GM23248 (cell line): ENCODE measurements at regions not wholly inside any gene's neighbourhood (a gene's known extent, or its start where the extent isn't known, plus 50 kb on each side); places are given as distances from the start of the nearest gene placed in this dataset.

ENCODE experiments used
- DNase-seq: peaks from one replicate; pipeline ENCODE4 v3.0.0-alpha.2; 2015
- H2AFZ ChIP-seq: fragments of 200-600 bp; sonication (generic); 2 replicates; pipeline ENCODE4 v1.6.1; 2016; ENCODE audit warnings: antibody characterized with exemption
- H3F3A ChIP-seq: fragments of 200-600 bp; sonication (generic); 2 replicates; pipeline ENCODE4 v1.6.1; 2016; ENCODE audit warnings: mild to moderate bottlenecking, antibody characterized with exemption, mixed run types; ENCODE audit not compliant: insufficient read depth
- H3K27ac ChIP-seq: fragments of 200-600 bp; sonication (generic); 2 replicates; pipeline ENCODE4 v1.5.1; 2016; ENCODE audit warnings: mild to moderate bottlenecking
- H3K27me3 ChIP-seq: fragments of 200-600 bp; sonication (generic); replicated peaks from 2 replicates; pipeline ENCODE4 v1.6.1; 2016; ENCODE audit warnings: mild to moderate bottlenecking; ENCODE audit not compliant: insufficient read depth
- H3K36me3 ChIP-seq: fragments of 200-600 bp; sonication (generic); 2 replicates; pipeline ENCODE4 v1.6.1; 2016; ENCODE audit warnings: low read depth, mild to moderate bottlenecking
- H3K4me1 ChIP-seq: fragments of 200-600 bp; sonication (generic); 2 replicates; pipeline ENCODE4 v1.6.1; 2016; ENCODE audit warnings: mild to moderate bottlenecking; ENCODE audit not compliant: insufficient read depth
- H3K4me2 ChIP-seq: fragments of 200-600 bp; sonication (generic); one replicate; pipeline ENCODE4 v1.6.1; 2016; ENCODE audit warnings: mild to moderate bottlenecking; ENCODE audit not compliant: unreplicated experiment
- H3K4me3 ChIP-seq: fragments of 200-600 bp; sonication (generic); 2 replicates; pipeline ENCODE4 v1.5.1; 2016; ENCODE audit warnings: mild to moderate bottlenecking
- H3K79me2 ChIP-seq: fragments of 200-600 bp; sonication (generic); 2 replicates; pipeline ENCODE4 v1.6.1; 2016; ENCODE audit warnings: mild to moderate bottlenecking; ENCODE audit not compliant: insufficient read depth
- H3K9ac ChIP-seq: fragments of 200-600 bp; sonication (generic); 2 replicates; pipeline ENCODE4 v1.6.1; 2016; ENCODE audit warnings: mild to moderate bottlenecking
- H3K9me2 ChIP-seq: fragments of 200-600 bp; sonication (generic); 2 replicates; pipeline ENCODE4 v1.6.1; 2016; ENCODE audit warnings: mixed run types, mild to moderate bottlenecking, moderate library complexity; ENCODE audit not compliant: insufficient read depth
- H3K9me3 ChIP-seq: fragments of 200-600 bp; sonication (generic); one replicate; pipeline ENCODE4 v1.6.1; 2017; ENCODE audit warnings: low read depth
- H4K20me1 ChIP-seq: fragments of 200-600 bp; sonication (generic); 2 replicates; pipeline ENCODE4 v1.6.0; 2016; ENCODE audit not compliant: insufficient read depth
- EZH2 ChIP-seq: fragments of 200-600 bp; sonication (generic); IDR thresholded peaks from 2 replicates; pipeline ENCODE4 v1.6.1; 2018; ENCODE audit warnings: antibody characterized with exemption, mild to moderate bottlenecking; ENCODE audit not compliant: insufficient read depth, poor library complexity, severe bottlenecking
- EZH2phosphoT487 ChIP-seq: fragments of 200-600 bp; sonication (generic); IDR thresholded peaks from 2 replicates; pipeline ENCODE4 v1.6.1; 2018; ENCODE audit warnings: antibody characterized with exemption, moderate library complexity, mild to moderate bottlenecking, low read depth; ENCODE audit not compliant: insufficient read depth
- WGBS, 2 experiments: methylation state at CpG; one replicate each; pipeline ENCODE4 v1.1.6; 2015 to 2017; ENCODE audit warnings: low lambda C conversion rate in 2 of 2, low coverage in 1 of 2; ENCODE audit errors: missing lambda C conversion rate in 2 of 2; 5-methylcytosine and 5-hydroxymethylcytosine counted together
- in situ Hi-C: fragments of 300-500 bp; cut with MboI; formaldehyde crosslinking; loops from 2 replicates; pipeline ENCODE4 v1.15.0; 2020

DNA sequence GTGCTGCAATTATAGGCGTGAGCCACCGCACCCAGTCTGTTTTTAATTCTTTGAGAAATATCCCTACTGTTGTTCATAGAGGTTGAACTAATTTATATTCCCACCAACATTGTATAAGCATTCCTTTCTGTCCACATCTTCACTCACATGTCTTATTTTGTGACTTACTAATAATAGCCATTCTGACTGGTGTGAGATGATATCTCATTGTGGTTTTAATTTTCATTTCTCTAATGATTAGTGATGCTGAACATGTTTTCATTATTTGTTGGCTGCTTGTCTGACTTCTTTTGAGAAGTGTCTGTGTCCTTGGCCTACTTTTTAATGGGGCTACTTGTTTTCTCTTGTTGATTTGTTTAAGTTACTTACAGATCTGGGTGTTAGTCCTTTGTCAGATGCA lies 310.9 kb upstream of the MAOA start:
- Histone ChIP-seq H3K4me1 (no peaks in the 10 kb centered on the region), H3K4me2 (no peak overlapping the region), H3K27me3 (no peaks in the 10 kb centered on the region), H3K9ac (no peak overlapping the region), H3K36me3 (no peaks in the 10 kb centered on the region), H3K27ac (no peak overlapping the region), H4K20me1 (no peaks in the 10 kb centered on the region), H3K79me2 (no peaks in the 10 kb centered on the region), H3F3A (no peaks in the 10 kb centered on the region), H3K4me3 (no peak overlapping the region), H3K9me2 (no peaks in the 10 kb centered on the region), H3K9me3 (no peaks in the 10 kb centered on the region), H2AFZ (no peak overlapping the region)
- 0 to 5% methylated on average over 2 of the region's 2 CpGs for WGBS, 2 experiments
- no peak for TF ChIP-seq EZH2
- no peak for TF ChIP-seq EZH2phosphoT487
- no peak for DNase-seq
- in situ Hi-C loops = no loop called here

DNA sequence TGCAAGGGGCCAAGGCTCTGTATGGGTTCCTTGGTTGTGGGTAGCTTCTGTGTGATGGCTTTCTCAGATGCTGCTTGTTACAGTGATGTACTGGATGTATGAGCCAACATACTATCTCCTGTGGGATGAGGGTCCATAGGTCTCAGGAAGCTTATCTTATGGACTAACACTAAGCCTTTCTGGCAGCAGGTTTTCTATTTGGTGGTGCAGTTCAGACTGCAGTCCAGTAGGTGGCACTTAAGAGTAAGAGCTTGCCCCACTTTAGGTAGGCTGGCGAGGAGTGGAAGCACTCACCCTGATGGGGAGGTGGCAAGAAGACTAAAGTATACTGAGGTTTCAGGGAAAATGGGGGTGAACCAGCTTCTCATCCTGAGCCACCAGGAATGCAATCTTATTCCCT lies 306.7 kb upstream of the MAOA start:
- H3F3A ChIP-seq = no peaks in the 10 kb centered on the region
- H3K4me2 ChIP-seq = no peak overlapping the region
- no peaks in the 10 kb centered on the region for H4K20me1 ChIP-seq
- no peaks in the 10 kb centered on the region for H3K79me2 ChIP-seq
- H3K9me3 ChIP-seq = no peaks in the 10 kb centered on the region
- H3K9ac ChIP-seq = no peak overlapping the region
- no peaks in the 10 kb centered on the region for H3K4me1 ChIP-seq
- H3K27ac ChIP-seq = no peak overlapping the region
- H3K36me3 ChIP-seq = no peaks in the 10 kb centered on the region
- no peak overlapping the region for H3K4me3 ChIP-seq
- TF ChIP-seq EZH2phosphoT487 (no peak), EZH2 (no peak)
- H2AFZ ChIP-seq = no peak overlapping the region
- DNase-seq = peak; percentile 44
- no peaks in the 10 kb centered on the region for H3K9me2 ChIP-seq
- in situ Hi-C loops = no loop called here
- no peaks in the 10 kb centered on the region for H3K27me3 ChIP-seq
- 0% methylated on average over 1 of the region's 1 CpG; no CpG with 5 or more reads in 1 of the 2 experiments for WGBS, 2 experiments

DNA sequence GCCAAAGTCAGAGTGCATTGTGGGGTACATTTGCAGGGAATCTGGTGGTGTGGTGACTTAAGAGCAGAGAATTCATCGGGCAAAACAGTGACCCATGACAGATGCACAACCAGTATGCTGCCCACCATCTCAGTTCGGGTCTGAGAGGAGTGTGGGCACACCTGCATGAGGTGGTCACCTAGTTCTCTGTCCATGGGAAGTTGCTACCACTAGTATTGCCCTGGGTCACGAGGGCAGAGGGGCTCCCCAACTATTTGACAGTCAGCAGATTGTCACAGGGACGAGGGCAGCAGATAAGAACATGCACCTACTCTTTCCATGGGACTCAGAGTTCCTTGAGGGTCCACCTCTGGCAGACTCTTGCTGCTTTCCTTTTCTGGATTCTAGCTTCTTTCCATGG lies 305.2 kb upstream of the MAOA start:
- Histone ChIP-seq H3K36me3 (no peaks in the 10 kb centered on the region), H3K9ac (no peak overlapping the region), H3F3A (no peaks in the 10 kb centered on the region), H3K4me1 (no peaks in the 10 kb centered on the region), H3K9me3 (no peaks in the 10 kb centered on the region), H3K4me2 (no peak overlapping the region), H3K9me2 (no peaks in the 10 kb centered on the region), H2AFZ (no peak overlapping the region), H3K4me3 (no peak overlapping the region), H3K27ac (no peak overlapping the region), H4K20me1 (no peaks in the 10 kb centered on the region), H3K27me3 (no peaks in the 10 kb centered on the region), H3K79me2 (no peaks in the 10 kb centered on the region)
- DNase-seq = no peak
- TF ChIP-seq EZH2 = no peak
- TF ChIP-seq EZH2phosphoT487 = no peak
- in situ Hi-C loops = no loop called here
- WGBS, 2 experiments = 13 to 25% methylated on average over 3 to 4 of the region's 4 CpGs

DNA sequence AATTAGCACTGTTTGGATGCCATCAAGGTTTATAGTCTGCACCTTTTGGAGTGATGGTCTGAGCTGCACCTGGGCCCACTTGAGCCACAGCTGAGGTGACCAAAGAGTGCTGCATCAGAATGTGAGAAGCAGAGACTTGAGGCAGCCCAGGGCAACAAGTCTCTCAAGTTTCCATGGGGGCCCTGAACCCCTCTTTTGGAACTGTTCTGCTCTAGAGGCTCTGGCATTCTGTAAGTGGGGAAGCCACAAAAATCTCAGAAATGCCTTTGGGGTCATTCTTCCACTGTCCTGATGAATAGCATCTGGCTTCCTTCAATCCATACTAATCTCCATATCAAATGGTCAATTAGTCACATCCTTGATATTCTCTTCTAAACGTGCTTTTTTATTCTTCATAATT lies 298.4 kb upstream of the MAOA start:
- WGBS, 2 experiments = 8 to 9% methylated on average over 1 of the region's 1 CpG
- Histone ChIP-seq H2AFZ (no peak overlapping the region), H3K9me3 (no peaks in the 10 kb centered on the region), H3K9me2 (no peaks in the 10 kb centered on the region), H3K36me3 (no peaks in the 10 kb centered on the region), H3K79me2 (no peaks in the 10 kb centered on the region), H3K27ac (no peak overlapping the region), H4K20me1 (no peaks in the 10 kb centered on the region), H3F3A (no peaks in the 10 kb centered on the region), H3K9ac (no peak overlapping the region), H3K4me2 (no peak overlapping the region), H3K27me3 (no peaks in the 10 kb centered on the region), H3K4me1 (no peaks in the 10 kb centered on the region), H3K4me3 (no peak overlapping the region)
- in situ Hi-C loops = no loop called here
- TF ChIP-seq EZH2phosphoT487 (no peak), EZH2 (no peak)
- no peak for DNase-seq

DNA sequence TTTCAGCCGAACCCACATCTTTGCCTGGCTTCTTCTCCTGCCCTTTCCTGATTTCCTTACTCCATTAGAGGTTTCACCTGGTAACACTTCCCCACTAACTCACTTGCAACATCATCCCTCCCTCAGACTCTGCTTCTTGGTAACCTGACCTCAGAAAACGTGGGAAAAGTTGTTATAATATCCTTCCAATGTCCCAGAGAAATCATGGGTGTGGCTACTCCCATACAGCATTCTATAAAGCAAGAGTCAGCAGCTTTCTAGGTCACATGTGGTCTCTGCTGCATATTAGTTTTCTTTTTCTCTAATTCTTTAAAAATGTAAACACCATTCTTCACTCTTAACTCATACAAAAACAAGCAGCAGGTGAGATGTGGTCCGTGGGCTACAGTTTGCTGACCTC lies 283.1 kb upstream of the MAOA start:
- 18 to 33% methylated on average over 3 of the region's 3 CpGs for WGBS, 2 experiments
- DNase-seq = no peak

More for the DNA sequence above, 283.1 kb upstream of the MAOA start:
- no peaks in the 10 kb centered on the region for H4K20me1 ChIP-seq
- no peak overlapping the region for H3K4me2 ChIP-seq
- H3K27me3 ChIP-seq = no peaks in the 10 kb centered on the region
- no peak overlapping the region for H2AFZ ChIP-seq
- no peaks in the 10 kb centered on the region for H3K9me3 ChIP-seq
- no peaks in the 10 kb centered on the region for H3K4me1 ChIP-seq
- in situ Hi-C loops = no loop called here
- no peak overlapping the region for H3K4me3 ChIP-seq
- H3K9me2 ChIP-seq = no peaks in the 10 kb centered on the region
- H3K36me3 ChIP-seq = no peaks in the 10 kb centered on the region
- H3K27ac ChIP-seq = no peak overlapping the region
- H3K79me2 ChIP-seq = no peaks in the 10 kb centered on the region
- no peak overlapping the region for H3K9ac ChIP-seq
- TF ChIP-seq EZH2 (no peak), EZH2phosphoT487 (no peak)
- no peaks in the 10 kb centered on the region for H3F3A ChIP-seq
